K562 (cell line): ENCODE measurements at regions not wholly inside any gene's neighbourhood (a gene's known extent, or its start where the extent isn't known, plus 50 kb on each side); places are given as distances from the start of the nearest gene placed in this dataset.

Experiments used
- ATAC-seq: fragments of 200-7000 bp; cut with Tn5 transposase; 3 replicates; pipeline ENCODE4 v1.9.1; 2020; ENCODE audit warnings: moderate library complexity
- BruUV-seq: library from RNA; stranded (reverse); fragments of 400-500 nt; replicated peaks from 2 replicates; lab custom pipeline; 2021; lab: Mats Ljungman, UMichigan
- CTCF ChIA-PET: fragments of 300-600 bp; formaldehyde crosslinking; extraction: SDS; loops from one replicate; lab custom pipeline; 2021; ENCODE audit warnings: low intra/inter-chr PET ratio; lab: Yijun Ruan, JAX
- POLR2A ChIA-PET: fragments of 300-600, 350-650 bp; sonication (Branson Sonifier 250); formaldehyde crosslinking; extraction: SDS; loops from one replicate; lab custom pipeline; 2021; ENCODE audit warnings: antibody characterized with exemption, inconsistent platforms; lab: Yijun Ruan, JAX
- DNase-seq, 4 experiments: peaks; one replicate each; pipeline versions ENCODE4 v3.0.0 to v3.0.0-alpha.2; 2011 to 2018; ENCODE audit warnings: low spot score in 3 of 4, mixed read lengths in 3 of 4; ENCODE audit errors: extremely low read depth in 1 of 4
- FAIRE-seq: peaks from 2 replicates; lab custom pipeline; 2011; peaks lifted over from hg19 to GRCh38; lab: Jason Lieb, UNC
- H2AFZ ChIP-seq: 2 replicates; pipeline ENCODE4 v1.6.0; 2011; ENCODE audit warnings: low read depth, low read length, control low read depth, inconsistent platforms
- H3K27ac ChIP-seq: fragments of 200-600 bp; 3 replicates; pipeline ENCODE4 v1.8.0; 2011; ENCODE audit warnings: low read depth, mild to moderate bottlenecking, control low read depth, inconsistent platforms, low read length, moderate library complexity, mixed read lengths; ENCODE audit errors: extremely low read depth
- H3K27me3 ChIP-seq, 2 experiments: fragments of 300-600 bp in 1 of 2; 2 replicates in 1 of 2; 3 replicates in 1 of 2; pipeline versions ENCODE4 v1.6.0 to v1.8.0; 2011; ENCODE audit warnings: inconsistent platforms in 2 of 2, low read length in 2 of 2, mild to moderate bottlenecking in 1 of 2, mixed read lengths in 1 of 2, moderate library complexity in 1 of 2; ENCODE audit not compliant: control insufficient read depth in 2 of 2, insufficient read depth in 2 of 2
- H3K36me3 ChIP-seq: fragments of 300-600 bp; 3 replicates; pipeline ENCODE4 v1.8.0; 2011; ENCODE audit warnings: mild to moderate bottlenecking, low read length, inconsistent platforms; ENCODE audit not compliant: control insufficient read depth, insufficient read depth
- H3K4me1 ChIP-seq, 2 experiments: fragments of 200-600 bp in 1 of 2; replicated peaks in 1 of 2; 2 replicates in 1 of 2; 3 replicates in 1 of 2; pipeline versions ENCODE4 v1.5.1 to v1.8.0; 2011; ENCODE audit warnings: inconsistent platforms in 2 of 2, low read length in 2 of 2, mild to moderate bottlenecking in 1 of 2, mixed read lengths in 1 of 2, moderate library complexity in 1 of 2; ENCODE audit not compliant: control insufficient read depth in 2 of 2, insufficient read depth in 2 of 2
- H3K4me2 ChIP-seq: 2 replicates; pipeline ENCODE4 v1.6.1; 2011; ENCODE audit warnings: low read length, control low read depth, inconsistent platforms, mixed read lengths; ENCODE audit not compliant: insufficient read depth
- H3K4me3 ChIP-seq: fragments of 200-600 bp; sonication (generic), shearing (Covaris generic); 2 replicates; pipeline ENCODE4 v1.5.1; 2016; ENCODE audit warnings: control low read depth, inconsistent platforms
- H3K79me2 ChIP-seq: fragments of 200-600 bp; 3 replicates; pipeline ENCODE4 v1.8.0; 2011; ENCODE audit warnings: low read length, inconsistent platforms; ENCODE audit not compliant: control insufficient read depth, insufficient read depth
- H3K9ac ChIP-seq, 2 experiments: 2 replicates each; pipeline versions ENCODE4 v1.6.0 to v1.6.1; 2011; ENCODE audit warnings: low read depth in 2 of 2, low read length in 2 of 2, control low read depth in 1 of 2, inconsistent platforms in 1 of 2, mild to moderate bottlenecking in 1 of 2, mixed read lengths in 1 of 2; ENCODE audit not compliant: insufficient read depth in 1 of 2
- H3K9me1 ChIP-seq: one replicate; pipeline ENCODE4 v1.6.0; 2011; ENCODE audit warnings: inconsistent platforms, mild to moderate bottlenecking, low read length, moderate library complexity; ENCODE audit not compliant: control insufficient read depth, insufficient read depth
- H3K9me3 ChIP-seq: replicated peaks from 2 replicates; pipeline ENCODE4 v1.5.1; 2011; ENCODE audit warnings: low read depth, low read length, inconsistent platforms; ENCODE audit not compliant: control insufficient read depth, insufficient read depth
- H4K20me1 ChIP-seq: replicated peaks from 2 replicates; pipeline ENCODE4 v1.6.1; 2011; ENCODE audit warnings: low read length, inconsistent platforms, mixed read lengths; ENCODE audit not compliant: control insufficient read depth, insufficient read depth
- DIDO1 ChIP-seq: fragments of 450-650 bp; IDR thresholded peaks from 2 replicates; pipeline ENCODE4 v1.6.1; 2016; ENCODE audit warnings: low read depth, missing biosample characterization, missing genetic modification characterization
- FOXJ3 ChIP-seq: sonication (generic); formaldehyde crosslinking; IDR thresholded peaks from 2 replicates; pipeline ENCODE4 v1.4.0; 2020; ENCODE audit warnings: mild to moderate bottlenecking, missing genetic modification reagents
- HMG20B ChIP-seq: fragments of 250-450 bp; sonication (Bioruptor Pico); IDR thresholded peaks from 2 replicates; pipeline ENCODE4 v1.5.0; 2021; ENCODE audit warnings: mild to moderate bottlenecking
- KHSRP ChIP-seq: fragments of 450-650 bp; IDR thresholded peaks from 2 replicates; pipeline ENCODE4 v1.6.1; 2017
- NEUROD1 ChIP-seq: fragments of 150-350 bp; IDR thresholded peaks from 2 replicates; pipeline ENCODE4 v1.6.1; 2014; ENCODE audit warnings: borderline replicate concordance, low read length, low read depth; ENCODE audit not compliant: partially characterized antibody
- OTX1 ChIP-seq: fragments of 450-650 bp; formaldehyde crosslinking; IDR thresholded peaks from 2 replicates; pipeline ENCODE4 v1.4.0; 2022; ENCODE audit warnings: mild to moderate bottlenecking
- RBM22 ChIP-seq: fragments of 200-400 bp; formaldehyde crosslinking; IDR thresholded peaks from 2 replicates; pipeline ENCODE4 v1.6.1; 2018; ENCODE audit warnings: low read length, low read depth; ENCODE audit not compliant: poor library complexity, severe bottlenecking
- RFX5 ChIP-seq: IDR thresholded peaks from 2 replicates; pipeline ENCODE4 v1.6.1; 2011; ENCODE audit warnings: low read depth, mild to moderate bottlenecking, improper control_type of control experiment, low read length
- RUNX1 ChIP-seq: sonication (generic); IDR thresholded peaks from 2 replicates; pipeline ENCODE4 v1.6.1; 2016; ENCODE audit warnings: antibody characterized with exemption, low read depth
- ZKSCAN8 ChIP-seq: fragments of 200-800 bp; sonication (Bioruptor generic); IDR thresholded peaks from 2 replicates; pipeline ENCODE4 v1.6.1; 2016; ENCODE audit warnings: missing genetic modification characterization, missing compliant biosample characterization
- ZNF212 ChIP-seq: fragments of 450-650 bp; formaldehyde crosslinking; IDR thresholded peaks from 2 replicates; pipeline ENCODE4 v1.4.0; 2020; ENCODE audit warnings: mild to moderate bottlenecking
- ZNF384 ChIP-seq: IDR thresholded peaks from 2 replicates; pipeline ENCODE4 v1.6.1; 2012; ENCODE audit warnings: low read depth, low read length, improper control_type of control experiment
- WGBS: fragments of 100-300 bp; shearing (Covaris generic); methylation state at CpG from one replicate; pipeline ENCODE4 v1.1.6; 2016; ENCODE audit warnings: low coverage, mixed read lengths; ENCODE audit not compliant: insufficient coverage; ENCODE audit errors: missing lambda C conversion rate; 5-methylcytosine and 5-hydroxymethylcytosine counted together
- in situ Hi-C: fragments of 300-500 bp; cut with MboI; formaldehyde crosslinking; loops from 4 replicates; pipeline ENCODE4 v1.15.0; 2018; ENCODE audit warnings: inconsistent platforms, mixed read lengths
- intact Hi-C: fragments of 100-400 bp; cut with micrococcal nuclease; formaldehyde crosslinking; loops from 2 replicates; pipeline ENCODE4 v1.14.2; 2022
- TF ChIP-seq, protein P1 (sequence below): fragments of 450-650 bp; IDR thresholded peaks from one replicate; pipeline ENCODE4 v1.6.1; 2018; ENCODE audit warnings: mild to moderate bottlenecking, moderate library complexity; ENCODE audit not compliant: partially characterized antibody
- TF ChIP-seq, protein P2 (sequence below): sonication (generic); formaldehyde crosslinking; IDR thresholded peaks from 2 replicates; pipeline ENCODE4 v1.8.0; 2023; ENCODE audit warnings: mild to moderate bottlenecking, missing genetic modification reagents

DNA sequence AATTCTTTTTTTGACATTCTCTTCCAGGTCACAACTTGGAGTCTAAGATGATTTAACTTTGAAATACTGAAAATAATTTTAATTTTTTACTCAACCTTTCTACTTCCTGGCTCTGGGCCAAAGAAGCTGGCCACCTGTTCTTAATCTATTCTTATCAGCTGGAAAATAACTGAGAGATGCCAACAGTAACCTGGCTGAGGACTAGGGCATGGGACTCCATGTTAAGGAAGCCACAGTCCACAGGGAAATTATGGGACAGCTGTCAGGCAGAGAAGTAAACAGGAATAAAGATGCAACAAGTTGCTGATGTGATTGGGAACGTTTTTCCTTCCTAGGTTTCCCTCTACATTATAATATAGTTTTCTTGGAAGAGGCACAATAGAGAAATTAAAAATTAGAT, 84.7 kb upstream of the CPNE4 start:
- no peak for ATAC-seq
- CTCF ChIA-PET, result no interaction called here
- H3K9me1 ChIP-seq, result no peaks in the 10 kb centered on the region
- no peak overlapping the region for H3K4me2 ChIP-seq
- no peak for DNase-seq
- no peaks in the 10 kb centered on the region for H4K20me1 ChIP-seq
- in situ Hi-C loops, result no loop called here
- no peaks in the 10 kb centered on the region for H3K4me1 ChIP-seq
- BruUV-seq, result no TSS peak
- TF ChIP-seq RBM22 (no peak), DIDO1 (tag) (no peak), RFX5 (no peak), FOXJ3 (CRISPR knock-in tag) (no peak), NEUROD1 (no peak), KHSRP (no peak), HMG20B (CRISPR knock-in tag) (no peak), OTX1 (CRISPR knock-in tag) (no peak), RUNX1 (no peak), ZNF212 (no peak), ZNF384 (no peak), ZKSCAN8 (CRISPR knock-in tag) (no peak)
- TF ChIP-seq, protein P1, sequence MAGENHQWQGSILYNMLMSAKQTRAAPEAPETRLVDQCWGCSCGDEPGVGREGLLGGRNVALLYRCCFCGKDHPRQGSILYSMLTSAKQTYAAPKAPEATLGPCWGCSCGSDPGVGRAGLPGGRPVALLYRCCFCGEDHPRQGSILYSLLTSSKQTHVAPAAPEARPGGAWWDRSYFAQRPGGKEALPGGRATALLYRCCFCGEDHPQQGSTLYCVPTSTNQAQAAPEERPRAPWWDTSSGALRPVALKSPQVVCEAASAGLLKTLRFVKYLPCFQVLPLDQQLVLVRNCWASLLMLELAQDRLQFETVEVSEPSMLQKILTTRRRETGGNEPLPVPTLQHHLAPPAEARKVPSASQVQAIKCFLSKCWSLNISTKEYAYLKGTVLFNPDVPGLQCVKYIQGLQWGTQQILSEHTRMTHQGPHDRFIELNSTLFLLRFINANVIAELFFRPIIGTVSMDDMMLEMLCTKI, result no peak
- TF ChIP-seq, protein P2, sequence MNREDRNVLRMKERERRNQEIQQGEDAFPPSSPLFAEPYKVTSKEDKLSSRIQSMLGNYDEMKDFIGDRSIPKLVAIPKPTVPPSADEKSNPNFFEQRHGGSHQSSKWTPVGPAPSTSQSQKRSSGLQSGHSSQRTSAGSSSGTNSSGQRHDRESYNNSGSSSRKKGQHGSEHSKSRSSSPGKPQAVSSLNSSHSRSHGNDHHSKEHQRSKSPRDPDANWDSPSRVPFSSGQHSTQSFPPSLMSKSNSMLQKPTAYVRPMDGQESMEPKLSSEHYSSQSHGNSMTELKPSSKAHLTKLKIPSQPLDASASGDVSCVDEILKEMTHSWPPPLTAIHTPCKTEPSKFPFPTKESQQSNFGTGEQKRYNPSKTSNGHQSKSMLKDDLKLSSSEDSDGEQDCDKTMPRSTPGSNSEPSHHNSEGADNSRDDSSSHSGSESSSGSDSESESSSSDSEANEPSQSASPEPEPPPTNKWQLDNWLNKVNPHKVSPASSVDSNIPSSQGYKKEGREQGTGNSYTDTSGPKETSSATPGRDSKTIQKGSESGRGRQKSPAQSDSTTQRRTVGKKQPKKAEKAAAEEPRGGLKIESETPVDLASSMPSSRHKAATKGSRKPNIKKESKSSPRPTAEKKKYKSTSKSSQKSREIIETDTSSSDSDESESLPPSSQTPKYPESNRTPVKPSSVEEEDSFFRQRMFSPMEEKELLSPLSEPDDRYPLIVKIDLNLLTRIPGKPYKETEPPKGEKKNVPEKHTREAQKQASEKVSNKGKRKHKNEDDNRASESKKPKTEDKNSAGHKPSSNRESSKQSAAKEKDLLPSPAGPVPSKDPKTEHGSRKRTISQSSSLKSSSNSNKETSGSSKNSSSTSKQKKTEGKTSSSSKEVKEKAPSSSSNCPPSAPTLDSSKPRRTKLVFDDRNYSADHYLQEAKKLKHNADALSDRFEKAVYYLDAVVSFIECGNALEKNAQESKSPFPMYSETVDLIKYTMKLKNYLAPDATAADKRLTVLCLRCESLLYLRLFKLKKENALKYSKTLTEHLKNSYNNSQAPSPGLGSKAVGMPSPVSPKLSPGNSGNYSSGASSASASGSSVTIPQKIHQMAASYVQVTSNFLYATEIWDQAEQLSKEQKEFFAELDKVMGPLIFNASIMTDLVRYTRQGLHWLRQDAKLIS (CRISPR knock-in tag), result no peak
- no peak overlapping the region for H3K27ac ChIP-seq
- no peak overlapping the region for H3K4me3 ChIP-seq
- H3K36me3 ChIP-seq, result no peaks in the 10 kb centered on the region
- 0% methylated on average over 1 of the region's 1 CpG for WGBS
- intact Hi-C loops, result no loop called here
- H3K27me3 ChIP-seq, result no peaks in the 10 kb centered on the region
- no peaks in the 10 kb centered on the region for H3K9me3 ChIP-seq
- H3K9ac ChIP-seq, result no peak overlapping the region
- POLR2A ChIA-PET, result no interaction called here
- FAIRE-seq, result no peak
- H3K79me2 ChIP-seq, result no peaks in the 10 kb centered on the region
- no peak overlapping the region for H2AFZ ChIP-seq
